ENCODE measurements at regions not wholly inside any gene's neighbourhood (a gene's known extent, or its start where the extent isn't known, plus 50 kb on each side); places are given as distances from the start of the nearest gene placed in this dataset.
"Not testable (repeated sequence)": the region's sequence is repeated elsewhere in the genome, so short reads cannot be mapped to it uniquely, and the experiment has no call there.

- no peak for DNase-seq
Measured at GRCh38 chr7:12893292-12893691, 205.9 kb downstream of the ARL4A start.

GRCh38 chr7:12895296-12895695 is 207.9 kb downstream of the ARL4A start:
- no peak for DNase-seq

- no peak for DNase-seq
Measured at GRCh38 chr7:12896316-12896715, 208.9 kb downstream of the ARL4A start.

- no peak for DNase-seq
Measured at GRCh38 chr7:12898004-12898403, 210.6 kb downstream of the ARL4A start.

GRCh38 chr7:12898620-12899019 is 211.2 kb downstream of the ARL4A start:
- no peak for DNase-seq

- no peak for DNase-seq
Measured at GRCh38 chr7:12905671-12906070, 218.2 kb downstream of the ARL4A start.

- no peak for DNase-seq
Measured at GRCh38 chr7:12907774-12908173, 220.3 kb downstream of the ARL4A start.

GRCh38 chr7:12909483-12909882 is 222.1 kb downstream of the ARL4A start:
- DNase-seq: no peak

- peak; percentile 15 for DNase-seq
Measured at GRCh38 chr7:12911053-12911452, 223.6 kb downstream of the ARL4A start.

- DNase-seq: no peak
Measured at GRCh38 chr7:12913002-12913401, 225.6 kb downstream of the ARL4A start.

- no peak for DNase-seq
Measured at GRCh38 chr7:12917801-12918200, 230.4 kb downstream of the ARL4A start.

GRCh38 chr7:12921751-12922345 is 234.4 kb downstream of the ARL4A start:
- DNase-seq: no peak

- peak; percentile 40 for DNase-seq
Measured at GRCh38 chr7:12923971-12924370, 236.5 kb downstream of the ARL4A start.

- DNase-seq: no peak
Measured at GRCh38 chr7:12926206-12926605, 238.8 kb downstream of the ARL4A start.

- no peak for DNase-seq
Measured at GRCh38 chr7:12927635-12928434, 240.4 kb downstream of the ARL4A start.

- peak; percentile 46 for DNase-seq
Measured at GRCh38 chr7:12929476-12930140, 242.2 kb downstream of the ARL4A start.

- DNase-seq: no peak
Measured at GRCh38 chr7:12930534-12930933, 243.1 kb downstream of the ARL4A start.

GRCh38 chr7:12931465-12931864 is 244.0 kb downstream of the ARL4A start:
- DNase-seq: not testable (repeated sequence)

GRCh38 chr7:12939694-12940093 is 252.3 kb downstream of the ARL4A start:
- no peak for DNase-seq

- DNase-seq: no peak
Measured at GRCh38 chr7:12941512-12941911, 254.1 kb downstream of the ARL4A start.

GRCh38 chr7:12942609-12943008 is 255.2 kb downstream of the ARL4A start:
- peak; percentile 78 for DNase-seq

- DNase-seq: no peak
Measured at GRCh38 chr7:12943781-12944180, 256.3 kb downstream of the ARL4A start.

GRCh38 chr7:12945901-12946300 is 258.5 kb downstream of the ARL4A start:
- no peak for DNase-seq

- DNase-seq: no peak
Measured at GRCh38 chr7:12947465-12947864, 260.0 kb downstream of the ARL4A start.
